Cardiac fibroblast (primary cell): ENCODE measurements at regions not wholly inside any gene's neighbourhood (a gene's known extent, or its start where the extent isn't known, plus 50 kb on each side); places are given as distances from the start of the nearest gene placed in this dataset.

Experiments
- DNase-seq, 2 donors: peaks; one replicate each; pipeline versions ENCODE4 v3.0.0 to v3.0.0-alpha.2; 2010; ENCODE audit warnings: low read depth in 2 of 2
- H3K4me3 ChIP-seq, 2 donors: replicated peaks in 1 of 2; 1 replicate in 1 of 2; 2 replicates in 1 of 2; pipeline ENCODE4 v1.5.1; 2011; ENCODE audit warnings: low read depth in 2 of 2, low read length in 2 of 2, mild to moderate bottlenecking in 2 of 2, moderate library complexity in 1 of 2
- CTCF ChIP-seq: IDR thresholded peaks from one replicate; pipeline ENCODE4 v1.5.1; 2011; ENCODE audit warnings: low read depth, mild to moderate bottlenecking, low read length, inconsistent platforms

- no peak for TF ChIP-seq CTCF
- H3K4me3 ChIP-seq, result no peak overlapping the region
- DNase-seq, result no peak
Measured at GRCh38 chr1:17877316-17877715, 122.2 kb downstream of the ACTL8 start.

GRCh38 chr1:17877896-17878295 is 122.8 kb downstream of the ACTL8 start:
- peak in 1 of 2 donors; percentile 35 for DNase-seq
- TF ChIP-seq CTCF, result no peak
- H3K4me3 ChIP-seq, result no peak overlapping the region

GRCh38 chr1:17878837-17879236 is 123.7 kb downstream of the ACTL8 start:
- peak; percentile 31 to 77 for DNase-seq

GRCh38 chr1:17880449-17880848 is 125.3 kb downstream of the ACTL8 start:
- no peak overlapping the region for H3K4me3 ChIP-seq
- no peak for TF ChIP-seq CTCF
- DNase-seq, result no peak

More at GRCh38 chr1:17878837-17879236, 123.7 kb downstream of the ACTL8 start:
- no peak for TF ChIP-seq CTCF
- no peak overlapping the region for H3K4me3 ChIP-seq

- H3K4me3 ChIP-seq, result no peak overlapping the region
- DNase-seq, result no peak
- no peak for TF ChIP-seq CTCF
Measured at GRCh38 chr1:17881761-17882160, 126.6 kb downstream of the ACTL8 start.

- no peak for TF ChIP-seq CTCF
- DNase-seq, result no peak
- no peak overlapping the region for H3K4me3 ChIP-seq
Measured at GRCh38 chr1:17883136-17883535, 128.0 kb downstream of the ACTL8 start.

GRCh38 chr1:17883662-17884395 is 128.7 kb downstream of the ACTL8 start:
- no peak for DNase-seq
- TF ChIP-seq CTCF, result no peak

More at GRCh38 chr1:17883662-17884395, 128.7 kb downstream of the ACTL8 start:
- no peak overlapping the region for H3K4me3 ChIP-seq
